HepG2 (cell line): ENCODE measurements at regions not wholly inside any gene's neighbourhood (a gene's known extent, or its start where the extent isn't known, plus 50 kb on each side); places are given as distances from the start of the nearest gene placed in this dataset.

Experiments
- ATAC-seq: fragments of 200-7000 bp; cut with Tn5 transposase; 3 replicates; pipeline ENCODE4 v1.9.1; 2020; ENCODE audit warnings: mild to moderate bottlenecking, moderate library complexity
- BruUV-seq: library from RNA; stranded (reverse); fragments of 400-500 nt; replicated peaks from 2 replicates; lab custom pipeline; 2021; lab: Mats Ljungman, UMichigan
- CTCF ChIA-PET: fragments of 300-600 bp; formaldehyde crosslinking; extraction: SDS; loops from one replicate; lab custom pipeline; 2021; ENCODE audit warnings: low total read pairs, inconsistent platforms, low intra/inter-chr PET ratio; lab: Yijun Ruan, JAX
- POLR2A ChIA-PET: fragments of 350-600 bp; sonication (Branson Sonifier 250); formaldehyde crosslinking; loops from one replicate; lab custom pipeline; 2020; ENCODE audit warnings: antibody characterized with exemption, inconsistent platforms; lab: Yijun Ruan, JAX
- DNase-seq: peaks from one replicate; pipeline ENCODE4 v3.0.0-alpha.2; 2015; ENCODE audit warnings: low spot score
- FAIRE-seq: peaks from 3 replicates; lab custom pipeline; 2011; peaks lifted over from hg19 to GRCh38; lab: Jason Lieb, UNC
- H2AFZ ChIP-seq: one replicate; pipeline ENCODE4 v1.6.1; 2011; ENCODE audit warnings: low read length, inconsistent platforms
- H3K27ac ChIP-seq: fragments of 300-600 bp; 3 replicates; pipeline ENCODE4 v1.8.0; 2011; ENCODE audit warnings: mixed run types, mild to moderate bottlenecking, mixed read lengths, low read length, inconsistent platforms; ENCODE audit not compliant: insufficient read depth; ENCODE audit errors: extremely low read length
- H3K27me3 ChIP-seq, 2 experiments: fragments of 200-600 bp in 1 of 2; 2 replicates in 1 of 2; 3 replicates in 1 of 2; pipeline versions ENCODE4 v1.6.0 to v1.8.0; 2011; ENCODE audit warnings: low read length in 2 of 2, mild to moderate bottlenecking in 2 of 2, moderate library complexity in 2 of 2, inconsistent platforms in 1 of 2; ENCODE audit not compliant: insufficient read depth in 2 of 2, control insufficient read depth in 1 of 2
- H3K36me3 ChIP-seq, 2 experiments: fragments of 200-600 bp in 1 of 2; replicated peaks in 1 of 2; 2 replicates in 1 of 2; 3 replicates in 1 of 2; pipeline versions ENCODE4 v1.5.1 to v1.8.0; 2011; ENCODE audit warnings: low read length in 2 of 2, inconsistent platforms in 1 of 2; ENCODE audit not compliant: insufficient read depth in 2 of 2, control insufficient read depth in 1 of 2
- H3K4me1 ChIP-seq: 2 replicates; pipeline ENCODE4 v1.5.1; 2012; ENCODE audit warnings: low read length, inconsistent platforms; ENCODE audit not compliant: insufficient read depth
- H3K4me2 ChIP-seq: 2 replicates; pipeline ENCODE4 v1.6.0; 2011; ENCODE audit warnings: low read depth, low read length, inconsistent platforms
- H3K4me3 ChIP-seq, 3 experiments: fragments of 200-600 bp in 1 of 3; sonication (generic), shearing (Covaris generic) in 1 of 3; replicated peaks in 1 of 3; 2 replicates each; pipeline ENCODE4 v1.5.1; 2011 to 2016; ENCODE audit warnings: low read length in 3 of 3, inconsistent platforms in 2 of 3, low read depth in 2 of 3, mild to moderate bottlenecking in 2 of 3, control low read depth in 1 of 3, mixed read lengths in 1 of 3; ENCODE audit not compliant: insufficient read depth in 1 of 3
- H3K79me2 ChIP-seq: one replicate; pipeline ENCODE4 v1.6.1; 2011; ENCODE audit warnings: low read length, inconsistent platforms; ENCODE audit not compliant: insufficient read depth
- H3K9ac ChIP-seq: 2 replicates; pipeline ENCODE4 v1.6.0; 2011; ENCODE audit warnings: mild to moderate bottlenecking, low read depth, low read length, inconsistent platforms; ENCODE audit not compliant: insufficient read depth
- H3K9me3 ChIP-seq: 2 replicates; pipeline ENCODE4 v1.5.1; 2012; ENCODE audit warnings: mild to moderate bottlenecking, low read length
- H4K20me1 ChIP-seq: 2 replicates; pipeline ENCODE4 v1.6.0; 2011; ENCODE audit warnings: inconsistent platforms, mild to moderate bottlenecking, low read length, moderate library complexity; ENCODE audit not compliant: insufficient read depth
- ARID5B ChIP-seq: IDR thresholded peaks from 2 replicates; pipeline ENCODE4 v1.4.0; 2020; ENCODE audit warnings: mild to moderate bottlenecking, missing genetic modification reagents
- ATF7-NPFF ChIP-seq: sonication (generic); formaldehyde crosslinking; IDR thresholded peaks from 2 replicates; pipeline ENCODE4 v1.8.1; 2023; ENCODE audit warnings: mild to moderate bottlenecking, low read depth, missing genetic modification reagents, moderate library complexity
- BCL6 ChIP-seq: IDR thresholded peaks from 2 replicates; pipeline ENCODE4 v1.6.1; 2016; ENCODE audit warnings: missing genetic modification reagents, missing compliant biosample characterization
- CAMTA2 ChIP-seq: sonication (generic); formaldehyde crosslinking; IDR thresholded peaks from 2 replicates; pipeline ENCODE4 v1.4.0; 2020; ENCODE audit warnings: mild to moderate bottlenecking, missing genetic modification reagents, borderline replicate concordance
- CCDC6 ChIP-seq: sonication (generic); formaldehyde crosslinking; IDR thresholded peaks from 2 replicates; pipeline ENCODE4 v1.8.1; 2022; ENCODE audit warnings: mild to moderate bottlenecking, missing genetic modification reagents, moderate library complexity
- ETV6 ChIP-seq: sonication (generic); formaldehyde crosslinking; conservative IDR thresholded peaks from 2 replicates; pipeline ENCODE4 v1.4.0; 2020; ENCODE audit warnings: missing genetic modification reagents
- FOXA3 ChIP-seq: IDR thresholded peaks from 2 replicates; pipeline ENCODE4 v1.6.1; 2016; ENCODE audit warnings: missing genetic modification reagents, missing compliant biosample characterization
- GFI1 ChIP-seq: sonication (generic); formaldehyde crosslinking; IDR thresholded peaks from 2 replicates; pipeline ENCODE4 v1.5.0; 2020; ENCODE audit warnings: missing genetic modification reagents, mild to moderate bottlenecking, borderline replicate concordance
- GTF2F1 ChIP-seq: fragments of 150-350 bp; IDR thresholded peaks from 2 replicates; pipeline ENCODE4 v1.6.1; 2014; ENCODE audit warnings: low read length
- HMG20A ChIP-seq: IDR thresholded peaks from 2 replicates; pipeline ENCODE4 v1.6.1; 2016; ENCODE audit warnings: borderline replicate concordance
- HMG20B ChIP-seq: conservative IDR thresholded peaks from 2 replicates; pipeline ENCODE4 v1.6.1; 2016; ENCODE audit warnings: missing genetic modification reagents, missing compliant biosample characterization
- HNF4A ChIP-seq: sonication (generic); formaldehyde crosslinking; IDR thresholded peaks from 2 replicates; pipeline ENCODE4 v1.4.0; 2020; ENCODE audit warnings: missing genetic modification reagents
- NFKB2 ChIP-seq: sonication (generic); formaldehyde crosslinking; IDR thresholded peaks from 2 replicates; pipeline ENCODE4 v1.4.0; 2020; ENCODE audit warnings: missing genetic modification reagents, borderline replicate concordance
- RFX5 ChIP-seq: IDR thresholded peaks from 2 replicates; pipeline ENCODE4 v1.6.1; 2011; ENCODE audit warnings: low read depth, low read length, improper control_type of control experiment
- SALL2 ChIP-seq: sonication (generic); formaldehyde crosslinking; IDR thresholded peaks from 2 replicates; pipeline ENCODE4 v1.8.1; 2023; ENCODE audit warnings: mild to moderate bottlenecking, missing genetic modification reagents, inconsistent platforms
- SIX1 ChIP-seq: sonication (generic); formaldehyde crosslinking; IDR thresholded peaks from 2 replicates; pipeline ENCODE4 v1.4.0; 2020; ENCODE audit warnings: missing genetic modification reagents, borderline replicate concordance
- SP5 ChIP-seq: IDR thresholded peaks from 2 replicates; pipeline ENCODE4 v1.6.1; 2016; ENCODE audit warnings: low read depth, borderline replicate concordance
- TFAP4 ChIP-seq: sonication (generic); IDR thresholded peaks from 2 replicates; pipeline ENCODE4 v1.6.1; 2016; ENCODE audit warnings: low read depth, borderline replicate concordance
- THYN1 ChIP-seq: sonication (generic); formaldehyde crosslinking; IDR thresholded peaks from 2 replicates; pipeline ENCODE4 v1.8.1; 2023; ENCODE audit warnings: low read depth, mild to moderate bottlenecking, moderate library complexity, missing genetic modification reagents, borderline replicate concordance
- YY1 ChIP-seq: IDR thresholded peaks from 2 replicates; pipeline ENCODE4 v1.6.1; 2011; ENCODE audit warnings: low read length, low read depth, moderate library complexity, mild to moderate bottlenecking; ENCODE audit not compliant: insufficient read depth, insufficient replicate concordance
- ZNF234 ChIP-seq: sonication (generic); formaldehyde crosslinking; conservative IDR thresholded peaks from 2 replicates; pipeline ENCODE4 v1.5.1; 2020; ENCODE audit warnings: mild to moderate bottlenecking, missing genetic modification reagents
- ZNF263 ChIP-seq: sonication (generic); formaldehyde crosslinking; IDR thresholded peaks from 2 replicates; pipeline ENCODE4 v1.4.0; 2020; ENCODE audit warnings: missing genetic modification reagents
- ZNF558 ChIP-seq: sonication (generic); formaldehyde crosslinking; IDR thresholded peaks from 2 replicates; pipeline ENCODE4 v1.9.0; 2022; ENCODE audit warnings: mild to moderate bottlenecking, missing genetic modification reagents, borderline replicate concordance
- ZNF605 ChIP-seq: sonication (generic); formaldehyde crosslinking; IDR thresholded peaks from 2 replicates; pipeline ENCODE4 v1.8.0; 2022; ENCODE audit warnings: mild to moderate bottlenecking, missing genetic modification reagents
- whole genome bisulfite sequencing: methylation state at CpG from one replicate; pipeline ENCODE4 v1.1.6; 2017; ENCODE audit warnings: low lambda C conversion rate; 5-methylcytosine and 5-hydroxymethylcytosine counted together
- in situ Hi-C: cut with HindIII; loops from 2 replicates; pipeline ENCODE4 v1.10.0; 2017; ENCODE audit warnings: low pct_unique_long_range_greater_than_20kb; ENCODE audit not compliant: extremely low pct_ligation_motif_present
- intact Hi-C: fragments of 100-400 bp; cut with micrococcal nuclease; formaldehyde crosslinking; loops from one replicate; pipeline ENCODE4 v1.10.0; 2022; ENCODE audit not compliant: unreplicated experiment

GRCh38 chr2:184006998-184007397 lies 591.3 kb upstream of the ZNF804A start:
- H3K27ac ChIP-seq = no peak overlapping the region
- no peaks in the 10 kb centered on the region for H3K27me3 ChIP-seq
- intact Hi-C loops = no loop called here
- H3K4me2 ChIP-seq = no peak overlapping the region
- peaks cover 8% of the 10 kb centered on the region; the same call in 1 of the 2 replicates for H3K4me1 ChIP-seq
- BruUV-seq = no TSS peak
- H2AFZ ChIP-seq = no peak overlapping the region
- peak; percentile 43 for FAIRE-seq
- no peak overlapping the region for H3K4me3 ChIP-seq
- H3K9me3 ChIP-seq = no peaks in the 10 kb centered on the region
- POLR2A ChIA-PET = no interaction called here
- peak; percentile 65 for DNase-seq
- no peaks in the 10 kb centered on the region for H3K36me3 ChIP-seq
- in situ Hi-C loops = no loop called here
- peak; percentile 96 for ATAC-seq
- H3K79me2 ChIP-seq = no peaks in the 10 kb centered on the region
- H4K20me1 ChIP-seq = no peaks in the 10 kb centered on the region
- H3K9ac ChIP-seq = no peak overlapping the region
- WGBS = 0% methylated on average over 1 of the region's 1 CpG
- CTCF ChIA-PET = no interaction called here
- TF ChIP-seq ETV6 (CRISPR knock-in tag) = no peak
- peak; percentile 71; the same call in 1 of the 2 replicates for TF ChIP-seq TFAP4
- no peak for TF ChIP-seq YY1
- TF ChIP-seq FOXA3 (CRISPR knock-in tag) = peak; percentile 66
- no peak for TF ChIP-seq CCDC6 (CRISPR knock-in tag)
- no peak for TF ChIP-seq RFX5
- TF ChIP-seq ATF7-NPFF (CRISPR knock-in tag) = no peak
- TF ChIP-seq THYN1 (CRISPR knock-in tag) = no peak
- no peak for TF ChIP-seq SALL2 (CRISPR knock-in tag)
- TF ChIP-seq ZNF605 (CRISPR knock-in tag) = no peak
- 0 out of 2 replicates have a peak, but pooled peaks have one; percentile 33 for TF ChIP-seq SP5 (CRISPR knock-in tag)
- peak; percentile 23; the same call in 1 of the 2 replicates for TF ChIP-seq ZNF263 (CRISPR knock-in tag)
- TF ChIP-seq HMG20A (CRISPR knock-in tag) = peak; percentile 42; the same call in 1 of the 2 replicates
- TF ChIP-seq ZNF558 (CRISPR knock-in tag) = no peak
- no peak for TF ChIP-seq NFKB2 (CRISPR knock-in tag)
- no peak for TF ChIP-seq GTF2F1
- TF ChIP-seq ARID5B (CRISPR knock-in tag) = peak; percentile 65
- TF ChIP-seq HMG20B = peak; percentile 77; the same call in 1 of the 2 replicates
- TF ChIP-seq ZNF234 (CRISPR knock-in tag) = no peak
- TF ChIP-seq BCL6 = no peak
- peak; percentile 67 for TF ChIP-seq HNF4A
- 0 out of 2 replicates have a peak, but pooled peaks have one; percentile 22 for TF ChIP-seq SIX1
- peak; percentile 96 for TF ChIP-seq GFI1 (CRISPR knock-in tag)
- no peak for TF ChIP-seq CAMTA2 (CRISPR knock-in tag)
